CD14-positive monocyte (primary cell): ENCODE measurements at regions not wholly inside any gene's neighbourhood (a gene's known extent, or its start where the extent isn't known, plus 50 kb on each side); places are given as distances from the start of the nearest gene placed in this dataset.

Source experiments
- DNase-seq, 3 donors: peaks; one replicate each; pipeline ENCODE4 v3.0.0-alpha.2; 2011 to 2022
- H2AFZ ChIP-seq: 2 replicates; pipeline ENCODE4 v1.6.0; 2012; ENCODE audit warnings: mild to moderate bottlenecking, low read depth, low read length, inconsistent platforms; ENCODE audit not compliant: insufficient read depth, poor library complexity, severe bottlenecking
- H3K27ac ChIP-seq, 2 donors: 1 replicate in 1 of 2; 2 replicates in 1 of 2; pipeline ENCODE4 v1.5.1; 2012 to 2013; ENCODE audit warnings: low read length in 2 of 2, control low read depth in 1 of 2, inconsistent platforms in 1 of 2, low read depth in 1 of 2, mild to moderate bottlenecking in 1 of 2
- H3K27me3 ChIP-seq, 2 donors: one replicate each; pipeline versions ENCODE4 v1.6.0 to v1.6.1; 2011 to 2013; ENCODE audit warnings: low read length in 2 of 2; ENCODE audit not compliant: control insufficient read depth in 2 of 2, insufficient read depth in 2 of 2
- H3K36me3 ChIP-seq, 2 donors: replicated peaks in 1 of 2; 1 replicate in 1 of 2; 2 replicates in 1 of 2; pipeline versions ENCODE4 v1.5.1 to v1.6.1; 2012 to 2013; ENCODE audit warnings: low read length in 2 of 2, control low read depth in 1 of 2, inconsistent platforms in 1 of 2, mild to moderate bottlenecking in 1 of 2; ENCODE audit not compliant: insufficient read depth in 2 of 2, control insufficient read depth in 1 of 2
- H3K4me1 ChIP-seq, 2 donors: 1 replicate in 1 of 2; 2 replicates in 1 of 2; pipeline versions ENCODE4 v1.5.1 to v1.6.1; 2012 to 2013; ENCODE audit warnings: low read length in 2 of 2, control low read depth in 1 of 2, inconsistent platforms in 1 of 2, mild to moderate bottlenecking in 1 of 2, moderate library complexity in 1 of 2; ENCODE audit not compliant: insufficient read depth in 2 of 2, control insufficient read depth in 1 of 2
- H3K4me2 ChIP-seq: replicated peaks from 2 replicates; pipeline ENCODE3; 2012; ENCODE audit warnings: low read length, moderate library complexity, mild to moderate bottlenecking; ENCODE audit not compliant: poor library complexity, severe bottlenecking; ENCODE audit errors: extremely low read depth
- H3K4me3 ChIP-seq, 3 experiments: fragments of 200-600 bp in 1 of 3; sonication (generic) in 1 of 3; replicated peaks in 1 of 3; 1 replicate in 2 of 3; 2 replicates in 1 of 3; pipeline ENCODE4 v1.5.1; 2011 to 2013; ENCODE audit warnings: low read length in 3 of 3, mild to moderate bottlenecking in 3 of 3, control low read depth in 2 of 3, low read depth in 2 of 3, inconsistent platforms in 1 of 3, moderate library complexity in 1 of 3
- H3K79me2 ChIP-seq: 2 replicates; pipeline ENCODE4 v1.6.0; 2012; ENCODE audit warnings: mild to moderate bottlenecking, control low read depth, inconsistent platforms, low read length, moderate library complexity; ENCODE audit not compliant: insufficient read depth
- H3K9ac ChIP-seq: 2 replicates; pipeline ENCODE4 v1.6.0; 2017; ENCODE audit warnings: low read length, mild to moderate bottlenecking; ENCODE audit not compliant: insufficient read depth, poor library complexity, severe bottlenecking
- H3K9me3 ChIP-seq, 2 donors: replicated peaks in 1 of 2; 1 replicate in 1 of 2; 2 replicates in 1 of 2; pipeline versions ENCODE4 v1.5.1 to v1.6.1; 2012 to 2013; ENCODE audit warnings: low read length in 2 of 2, control low read depth in 1 of 2; ENCODE audit not compliant: control insufficient read depth in 1 of 2, insufficient read depth in 1 of 2
- H4K20me1 ChIP-seq: 2 replicates; pipeline ENCODE4 v1.6.0; 2012; ENCODE audit warnings: mild to moderate bottlenecking, low read length, control low read depth, moderate library complexity; ENCODE audit not compliant: insufficient read depth
- H3K27ac Mint-ChIP-seq, 7 donors: one replicate each; pipeline ENCODE4 v1.8.0; 2020; ENCODE audit warnings: mild to moderate bottlenecking in 7 of 7, mixed read lengths in 7 of 7, moderate library complexity in 6 of 7, inconsistent platforms in 2 of 7
- H3K27me3 Mint-ChIP-seq, 3 donors: one replicate each; pipeline ENCODE4 v1.8.0; 2021 to 2022; ENCODE audit warnings: low read depth in 3 of 3, mild to moderate bottlenecking in 3 of 3, mixed read lengths in 3 of 3, moderate library complexity in 3 of 3, inconsistent platforms in 1 of 3
- H3K36me3 Mint-ChIP-seq, 2 donors: one replicate each; pipeline ENCODE4 v1.8.0; 2020; ENCODE audit warnings: mixed read lengths in 2 of 2, inconsistent platforms in 1 of 2, mild to moderate bottlenecking in 1 of 2
- H3K4me1 Mint-ChIP-seq: one replicate; pipeline ENCODE4 v1.8.0; 2020; ENCODE audit warnings: mild to moderate bottlenecking, mixed read lengths
- H3K4me3 Mint-ChIP-seq, 2 donors: one replicate each; pipeline ENCODE4 v1.8.0; 2020; ENCODE audit warnings: mild to moderate bottlenecking in 2 of 2, mixed read lengths in 2 of 2, moderate library complexity in 1 of 2
- H3K9me3 Mint-ChIP-seq, 7 donors: one replicate each; pipeline ENCODE4 v1.8.0; 2020 to 2022; ENCODE audit warnings: mixed read lengths in 7 of 7, mild to moderate bottlenecking in 6 of 7, moderate library complexity in 6 of 7, inconsistent platforms in 2 of 7
- CTCF ChIP-seq: fragments of 200-600 bp; IDR thresholded peaks from one replicate; pipeline ENCODE4 v1.8.0; 2022; ENCODE audit warnings: antibody characterized with exemption, mild to moderate bottlenecking
- WGBS: methylation state at CpG from one replicate; pipeline ENCODE4 v1.1.5; 2013; ENCODE audit warnings: missing lambda C conversion rate; ENCODE audit not compliant: insufficient coverage; 5-methylcytosine and 5-hydroxymethylcytosine counted together
- intact Hi-C, 2 donors: fragments of 100-400 bp; cut with micrococcal nuclease; formaldehyde crosslinking; loops; one replicate each; pipeline versions ENCODE4 v1.15.0 to v1.15.1; 2023

GRCh38 chr4:140296335-140297220, 76.9 kb upstream of the SCOC start:
- H2AFZ ChIP-seq = no peak overlapping the region
- Mint-ChIP-seq H3K36me3 (no peaks in the 10 kb centered on the region), H3K9me3 (peaks cover 0 to 2% (median 0%) of the 10 kb centered on the region in 7 donors), H3K27ac (no peak overlapping the region), H3K27me3 (peaks cover 0 to 3% (median 0%) of the 10 kb centered on the region in 3 donors), H3K4me1 (peaks cover 10% of the 10 kb centered on the region), H3K4me3 (no peak overlapping the region)
- H3K4me2 ChIP-seq = no peak overlapping the region
- no peak for TF ChIP-seq CTCF
- WGBS = 97% methylated on average over 5 of the region's 15 CpGs
- H3K9ac ChIP-seq = no peak overlapping the region
- no peak overlapping the region for H3K4me3 ChIP-seq
- intact Hi-C loops = no loop called here
- H3K9me3 ChIP-seq = no peaks in the 10 kb centered on the region
- H3K27me3 ChIP-seq = no peaks in the 10 kb centered on the region
- no peaks in the 10 kb centered on the region for H4K20me1 ChIP-seq
- no peaks in the 10 kb centered on the region for H3K4me1 ChIP-seq
- no peaks in the 10 kb centered on the region for H3K36me3 ChIP-seq
- DNase-seq = no peak
- no peak overlapping the region for H3K27ac ChIP-seq
- H3K79me2 ChIP-seq = no peaks in the 10 kb centered on the region

- H3K4me3 ChIP-seq = no peak overlapping the region
- H3K27me3 Mint-ChIP-seq = peaks cover 0 to 3% (median 0%) of the 10 kb centered on the region in 3 donors
- no peak overlapping the region for H3K4me2 ChIP-seq
- no peaks in the 10 kb centered on the region for H3K4me1 ChIP-seq
- TF ChIP-seq CTCF = no peak
- no CpG with 5 or more reads among the region's 2 CpGs for WGBS
- H2AFZ ChIP-seq = no peak overlapping the region
- DNase-seq = no peak
- peaks cover 0 to 2% (median 0%) of the 10 kb centered on the region in 7 donors for H3K9me3 Mint-ChIP-seq
- H3K79me2 ChIP-seq = no peaks in the 10 kb centered on the region
- no peak overlapping the region for H3K27ac ChIP-seq
- no peaks in the 10 kb centered on the region for H3K9me3 ChIP-seq
- H3K36me3 Mint-ChIP-seq = no peaks in the 10 kb centered on the region
- no peaks in the 10 kb centered on the region for H3K36me3 ChIP-seq
- no peaks in the 10 kb centered on the region for H3K27me3 ChIP-seq
- H3K27ac Mint-ChIP-seq = no peak overlapping the region
- no peaks in the 10 kb centered on the region for H4K20me1 ChIP-seq
- intact Hi-C loops = no loop called here
- no peaks in the 10 kb centered on the region for H3K4me1 Mint-ChIP-seq
- H3K9ac ChIP-seq = no peak overlapping the region
- H3K4me3 Mint-ChIP-seq = no peak overlapping the region
Observed at GRCh38 chr4:140293979-140294378, 79.5 kb upstream of the SCOC start.
